Rectal smooth muscle tissue (tissue), 1 donor: ENCODE measurements at regions not wholly inside any gene's neighbourhood (a gene's known extent, or its start where the extent isn't known, plus 50 kb on each side); places are given as distances from the start of the nearest gene placed in this dataset.

Experiments
- H3K27ac ChIP-seq: one replicate; pipeline ENCODE4 v1.7.0; 2013; ENCODE audit warnings: low read depth, low read length, inconsistent platforms
- H3K27me3 ChIP-seq: one replicate; pipeline ENCODE4 v1.7.0; 2013; ENCODE audit warnings: low read length; ENCODE audit not compliant: control insufficient read depth, insufficient read depth
- H3K36me3 ChIP-seq: one replicate; pipeline ENCODE4 v1.7.0; 2013; ENCODE audit warnings: low read length; ENCODE audit not compliant: control insufficient read depth, insufficient read depth
- H3K4me1 ChIP-seq: one replicate; pipeline ENCODE4 v1.7.0; 2013; ENCODE audit warnings: low read length; ENCODE audit not compliant: control insufficient read depth, insufficient read depth
- H3K4me3 ChIP-seq: one replicate; pipeline ENCODE4 v1.7.0; 2013; ENCODE audit warnings: low read length
- H3K9ac ChIP-seq: one replicate; pipeline ENCODE4 v1.7.0; 2013; ENCODE audit warnings: low read length

GRCh38 chr10:78278058-78278404 is 244.4 kb downstream of the RPS24 start:
- Histone ChIP-seq H3K9ac (no peak overlapping the region), H3K4me1 (no peaks in the 10 kb centered on the region), H3K27ac (no peak overlapping the region), H3K4me3 (no peak overlapping the region), H3K36me3 (no peaks in the 10 kb centered on the region), H3K27me3 (no peaks in the 10 kb centered on the region)

- H3K9ac ChIP-seq = no peak overlapping the region
- H3K4me3 ChIP-seq = no peak overlapping the region
- H3K4me1 ChIP-seq = no peaks in the 10 kb centered on the region
- no peak overlapping the region for H3K27ac ChIP-seq
- H3K36me3 ChIP-seq = no peaks in the 10 kb centered on the region
- H3K27me3 ChIP-seq = no peaks in the 10 kb centered on the region
Observed at GRCh38 chr10:78279756-78280155, 246.1 kb downstream of the RPS24 start.

DNA sequence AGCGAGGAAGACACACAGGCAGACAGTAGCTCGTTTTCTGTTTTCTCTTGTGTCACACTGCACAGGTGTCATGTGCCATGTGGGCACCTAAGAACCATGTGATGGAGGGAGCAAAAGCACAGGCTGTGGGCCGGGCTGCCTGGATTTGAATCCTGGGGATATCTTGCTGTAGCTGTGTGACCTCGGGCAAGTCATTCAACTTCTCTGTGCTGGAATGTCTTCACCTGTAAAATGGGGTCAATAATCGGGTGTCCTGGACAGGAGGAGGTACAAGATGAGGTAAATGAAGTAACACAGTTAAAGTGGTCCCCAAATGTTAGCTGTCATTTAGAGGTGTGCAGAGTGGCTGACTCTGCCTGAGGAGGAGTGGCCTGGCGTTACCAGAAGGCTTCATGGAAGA is 246.9 kb downstream of the RPS24 start:
- H3K27ac ChIP-seq = no peak overlapping the region
- no peaks in the 10 kb centered on the region for H3K36me3 ChIP-seq
- H3K27me3 ChIP-seq = no peaks in the 10 kb centered on the region
- no peaks in the 10 kb centered on the region for H3K4me1 ChIP-seq
- H3K4me3 ChIP-seq = no peak overlapping the region
- H3K9ac ChIP-seq = no peak overlapping the region

DNA sequence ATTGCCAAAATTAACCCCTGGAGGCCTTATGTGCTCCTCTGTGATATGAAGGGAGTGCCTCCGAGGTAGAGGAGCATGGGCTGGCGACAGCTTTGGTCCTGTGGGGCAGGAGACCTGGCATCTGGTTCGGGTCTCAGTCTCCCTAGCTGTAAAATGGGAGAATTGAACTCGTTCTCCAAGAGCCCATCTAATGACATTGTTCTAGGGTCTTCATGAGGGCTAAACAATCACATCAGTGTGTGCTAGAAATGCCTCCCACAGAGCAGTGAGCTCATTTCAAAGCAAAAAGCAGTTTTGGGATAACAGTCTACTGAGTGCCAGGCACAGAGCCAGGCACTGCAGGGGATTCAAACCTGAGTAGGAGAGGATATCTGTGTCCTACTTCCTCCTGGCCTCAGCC is 248.0 kb downstream of the RPS24 start:
- H3K27me3 ChIP-seq = no peaks in the 10 kb centered on the region
- H3K27ac ChIP-seq = no peak overlapping the region
- no peaks in the 10 kb centered on the region for H3K4me1 ChIP-seq
- H3K9ac ChIP-seq = no peak overlapping the region
- H3K4me3 ChIP-seq = no peak overlapping the region
- H3K36me3 ChIP-seq = no peaks in the 10 kb centered on the region

DNA sequence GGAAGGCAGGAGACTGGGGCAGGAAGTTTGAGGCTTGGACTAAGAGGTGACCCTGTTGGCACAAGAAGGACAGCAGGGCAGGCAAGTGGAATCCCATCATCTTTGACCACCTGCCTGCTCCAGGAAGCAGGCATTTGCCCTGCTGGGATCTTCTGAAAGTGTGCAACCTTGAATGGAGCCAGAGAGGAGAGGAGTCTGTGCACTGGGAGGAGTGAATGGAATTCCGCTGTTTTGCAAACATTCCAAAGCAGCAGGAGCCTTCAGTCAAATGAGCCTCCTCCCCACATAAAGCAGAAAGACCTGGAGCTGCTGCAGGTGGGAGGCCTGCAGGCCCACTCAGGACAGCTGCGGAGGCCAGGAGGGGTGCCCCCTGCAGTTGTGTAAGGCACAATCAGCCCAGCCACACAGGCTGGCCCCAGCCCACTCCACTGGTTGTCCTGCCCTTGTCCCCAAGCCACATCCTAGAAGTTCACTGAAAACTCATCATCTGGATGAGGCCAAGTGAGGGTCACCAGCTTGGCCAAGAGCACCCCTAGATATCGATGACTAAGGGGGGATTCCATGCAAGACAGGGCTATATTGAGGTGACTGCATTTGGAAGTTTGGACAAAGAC is 249.5 kb downstream of the RPS24 start:
- Histone ChIP-seq H3K36me3 (no peaks in the 10 kb centered on the region), H3K9ac (no peak overlapping the region), H3K27ac (no peak overlapping the region), H3K27me3 (no peaks in the 10 kb centered on the region), H3K4me3 (no peak overlapping the region), H3K4me1 (no peaks in the 10 kb centered on the region)

DNA sequence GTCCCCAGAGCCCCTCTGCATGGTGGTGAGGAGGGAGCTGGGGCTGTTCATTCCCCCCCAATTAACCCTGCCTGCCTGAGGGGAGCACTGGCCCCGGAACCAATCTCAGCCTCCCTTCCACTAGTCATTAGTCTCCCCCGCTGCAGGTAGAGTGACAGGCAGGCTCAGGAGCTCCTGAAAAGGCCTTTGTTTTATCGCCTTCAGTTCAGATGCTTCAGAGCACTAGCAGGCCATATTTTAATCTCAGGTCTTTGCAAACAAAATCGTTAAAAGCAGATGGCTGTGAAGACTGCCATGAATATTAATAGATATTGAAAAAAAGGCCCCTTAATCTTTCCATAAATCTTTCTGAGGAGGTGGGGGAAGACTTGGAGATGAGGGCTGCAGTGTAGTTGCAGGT is 250.7 kb downstream of the RPS24 start:
- Histone ChIP-seq H3K4me1 (no peaks in the 10 kb centered on the region), H3K36me3 (no peaks in the 10 kb centered on the region), H3K4me3 (no peak overlapping the region), H3K27me3 (no peaks in the 10 kb centered on the region), H3K9ac (no peak overlapping the region), H3K27ac (no peak overlapping the region)

GRCh38 chr10:78285226-78285625 is 251.6 kb downstream of the RPS24 start:
- H3K36me3 ChIP-seq = no peaks in the 10 kb centered on the region
- no peak overlapping the region for H3K27ac ChIP-seq
- H3K9ac ChIP-seq = no peak overlapping the region
- H3K27me3 ChIP-seq = no peaks in the 10 kb centered on the region
- no peak overlapping the region for H3K4me3 ChIP-seq
- no peaks in the 10 kb centered on the region for H3K4me1 ChIP-seq

GRCh38 chr10:78286186-78286585 is 252.5 kb downstream of the RPS24 start:
- Histone ChIP-seq H3K9ac (no peak overlapping the region), H3K4me3 (no peak overlapping the region), H3K4me1 (no peaks in the 10 kb centered on the region), H3K36me3 (no peaks in the 10 kb centered on the region), H3K27me3 (no peaks in the 10 kb centered on the region), H3K27ac (no peak overlapping the region)

GRCh38 chr10:78286668-78287067 is 253.0 kb downstream of the RPS24 start:
- H3K27me3 ChIP-seq = no peaks in the 10 kb centered on the region
- no peaks in the 10 kb centered on the region for H3K4me1 ChIP-seq
- H3K27ac ChIP-seq = no peak overlapping the region
- no peaks in the 10 kb centered on the region for H3K36me3 ChIP-seq
- H3K4me3 ChIP-seq = no peak overlapping the region
- H3K9ac ChIP-seq = no peak overlapping the region

DNA sequence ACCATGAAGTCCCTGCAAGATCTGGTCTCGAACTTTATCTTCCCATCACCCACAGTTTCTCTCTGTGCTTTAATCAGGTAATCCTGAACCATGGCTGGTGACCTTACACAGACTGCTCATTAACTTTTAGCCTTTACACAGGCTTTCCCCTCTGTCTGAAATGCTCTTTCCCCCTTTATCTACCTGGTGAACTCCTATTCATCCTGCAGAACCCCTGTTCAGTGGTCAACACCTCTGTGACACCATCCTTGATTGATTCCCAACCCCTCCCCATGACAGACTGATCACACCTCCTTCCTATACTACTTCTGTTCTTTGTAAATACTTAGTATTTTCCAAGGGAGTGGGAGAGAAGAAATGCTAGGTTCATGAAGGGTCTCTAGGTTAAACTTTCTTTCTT is 254.0 kb downstream of the RPS24 start:
- no peaks in the 10 kb centered on the region for H3K36me3 ChIP-seq
- H3K4me1 ChIP-seq = no peaks in the 10 kb centered on the region
- H3K27ac ChIP-seq = no peak overlapping the region
- no peak overlapping the region for H3K4me3 ChIP-seq
- H3K9ac ChIP-seq = no peak overlapping the region
- H3K27me3 ChIP-seq = no peaks in the 10 kb centered on the region

- peaks cover 6% of the 10 kb centered on the region for H3K4me1 ChIP-seq
- no peak overlapping the region for H3K4me3 ChIP-seq
- H3K27ac ChIP-seq = no peak overlapping the region
- H3K27me3 ChIP-seq = no peaks in the 10 kb centered on the region
- H3K9ac ChIP-seq = no peak overlapping the region
- no peaks in the 10 kb centered on the region for H3K36me3 ChIP-seq
Observed at GRCh38 chr10:78288663-78289062, 255.0 kb downstream of the RPS24 start.

DNA sequence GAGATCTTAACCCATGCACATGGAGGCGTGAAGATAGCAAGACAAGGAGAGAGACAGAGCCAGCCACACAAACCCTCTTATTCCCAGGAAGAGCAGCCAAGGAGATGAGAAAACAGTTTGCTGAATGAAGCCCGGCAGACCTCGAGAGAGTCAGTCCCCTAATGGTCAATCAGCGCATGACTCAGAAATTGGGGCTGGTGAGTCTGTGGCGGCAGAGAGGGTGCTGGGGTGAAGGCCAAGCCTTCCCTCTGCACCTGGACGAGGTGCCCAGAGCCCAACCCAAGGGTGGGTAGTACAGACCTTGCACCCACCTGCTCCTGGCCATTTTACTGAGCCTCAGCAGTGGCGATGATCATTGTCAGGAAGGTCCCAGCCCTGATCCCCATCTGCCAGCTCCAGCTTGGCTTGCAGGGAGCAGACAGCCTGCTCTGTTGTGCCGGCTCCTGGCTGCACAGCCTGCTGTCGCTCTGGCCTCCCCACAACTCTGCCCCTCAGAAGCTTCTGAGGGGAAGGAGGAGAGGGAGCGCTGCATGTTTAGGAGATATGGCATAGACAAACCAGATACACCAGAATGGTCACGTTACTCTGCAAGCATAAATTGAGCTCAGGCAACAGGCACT is 256.6 kb downstream of the RPS24 start:
- no peak overlapping the region for H3K27ac ChIP-seq
- H3K36me3 ChIP-seq = no peaks in the 10 kb centered on the region
- no peaks in the 10 kb centered on the region for H3K27me3 ChIP-seq
- no peak overlapping the region for H3K4me3 ChIP-seq
- no peak overlapping the region for H3K9ac ChIP-seq
- H3K4me1 ChIP-seq = peaks cover 16% of the 10 kb centered on the region

GRCh38 chr10:78291722-78292121 is 258.1 kb downstream of the RPS24 start:
- H3K27ac ChIP-seq = no peak overlapping the region

More at GRCh38 chr10:78291722-78292121, 258.1 kb downstream of the RPS24 start:
- no peak overlapping the region for H3K4me3 ChIP-seq
- no peaks in the 10 kb centered on the region for H3K36me3 ChIP-seq
- no peaks in the 10 kb centered on the region for H3K27me3 ChIP-seq
- H3K9ac ChIP-seq = no peak overlapping the region
- peaks cover 16% of the 10 kb centered on the region for H3K4me1 ChIP-seq
